ENCODE measurements at regions not wholly inside any gene's neighbourhood (a gene's known extent, or its start where the extent isn't known, plus 50 kb on each side); places are given as distances from the start of the nearest gene placed in this dataset.

DNA sequence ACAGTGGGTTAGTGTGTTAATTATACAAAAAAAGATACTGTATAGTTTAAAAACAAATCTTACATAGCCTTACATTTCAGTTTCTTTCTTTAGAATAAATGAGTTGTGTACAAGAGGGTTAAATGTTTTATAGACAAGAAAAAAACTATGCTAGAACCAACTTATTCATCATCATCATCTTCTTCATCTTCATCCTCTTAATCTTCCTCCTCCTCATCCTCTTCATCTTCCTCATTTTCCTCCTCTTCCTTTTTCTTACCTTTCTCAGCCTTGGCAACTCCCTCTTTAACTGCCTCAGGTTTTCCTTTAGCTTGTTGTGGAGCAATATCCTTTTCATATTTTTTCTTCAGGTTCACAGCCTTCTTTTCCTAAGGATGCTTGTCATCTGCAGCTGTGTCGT, 53.7 kb downstream of the RPS12 start:
- no peak for DNase-seq

DNA sequence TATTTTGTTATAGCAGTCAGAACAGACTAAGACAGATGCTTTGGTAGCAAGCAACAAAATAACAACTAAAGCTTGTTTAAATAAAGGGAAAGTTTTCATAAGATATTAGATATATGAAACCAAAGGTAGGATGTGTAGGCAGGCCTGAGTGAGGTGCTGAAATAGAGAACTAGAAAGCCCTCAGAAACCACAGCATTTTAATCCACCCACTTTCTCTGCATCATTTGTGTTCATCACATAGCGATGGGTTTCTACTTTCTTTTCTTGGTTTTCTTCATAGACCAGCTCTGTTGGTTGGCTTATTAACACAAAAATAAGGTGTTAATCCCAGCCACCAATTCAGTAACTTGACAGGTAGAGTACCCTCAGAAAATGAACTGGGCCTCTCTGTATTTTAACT, 58.6 kb downstream of the RPS12 start:
- no peak for DNase-seq

DNA sequence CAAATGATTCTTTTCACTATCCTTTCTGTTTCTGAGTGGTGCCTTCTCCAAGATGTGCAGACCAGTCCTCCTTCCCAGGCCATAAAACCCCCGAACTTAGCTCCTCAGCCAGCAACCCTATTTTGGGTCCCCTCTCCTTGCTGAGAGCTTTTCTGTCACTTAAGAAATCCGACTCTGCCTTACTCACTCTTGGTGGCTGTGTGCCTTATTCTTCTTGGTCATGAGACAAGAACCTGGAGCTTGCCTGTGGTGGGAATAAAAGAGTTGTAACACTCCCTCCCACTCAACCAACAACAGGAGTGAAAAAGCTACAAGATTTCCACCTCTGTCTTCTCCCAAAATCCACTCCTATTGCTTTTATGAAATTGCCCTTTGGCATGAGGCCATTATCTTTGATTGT, 62.6 kb downstream of the RPS12 start:
- no peak for DNase-seq

DNA sequence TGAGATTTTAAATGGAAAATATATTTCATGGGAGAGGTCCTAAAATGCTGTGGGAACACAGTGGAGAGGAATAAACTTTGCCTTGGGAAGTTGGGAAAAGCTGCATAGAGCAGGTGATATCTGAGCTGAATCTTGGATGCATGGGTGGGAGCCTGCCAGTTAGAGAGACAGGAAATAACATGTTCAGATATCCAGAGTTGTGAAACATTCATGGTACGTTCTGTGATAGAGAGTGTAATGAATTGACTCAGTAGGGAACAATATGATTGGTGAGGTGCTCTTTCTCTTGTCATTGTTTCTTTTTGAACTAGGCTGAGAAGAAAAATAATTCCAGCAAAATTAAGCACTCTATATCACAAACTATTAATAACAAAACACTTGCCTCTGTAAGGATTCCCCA, 72.8 kb downstream of the RPS12 start:
- no peak for DNase-seq

DNA sequence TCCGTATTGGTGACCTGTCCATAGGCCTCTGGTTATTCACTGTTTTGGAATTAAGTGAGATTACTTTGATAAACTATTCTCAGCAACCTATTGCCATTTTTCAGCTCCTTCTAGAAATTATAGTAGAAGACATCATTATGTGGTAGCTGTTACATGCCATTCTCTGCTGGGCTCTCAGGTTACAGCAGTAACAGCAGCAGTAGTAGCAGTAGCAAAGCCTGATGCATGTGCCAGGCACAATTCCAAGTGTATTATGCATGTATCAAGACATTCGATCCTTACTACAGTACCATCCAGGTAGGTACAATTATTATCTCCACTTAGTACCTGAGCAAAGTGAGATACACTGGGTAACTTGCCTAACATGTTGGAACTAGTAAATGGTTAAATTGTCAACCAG, 74.3 kb downstream of the RPS12 start:
- no peak for DNase-seq

DNA sequence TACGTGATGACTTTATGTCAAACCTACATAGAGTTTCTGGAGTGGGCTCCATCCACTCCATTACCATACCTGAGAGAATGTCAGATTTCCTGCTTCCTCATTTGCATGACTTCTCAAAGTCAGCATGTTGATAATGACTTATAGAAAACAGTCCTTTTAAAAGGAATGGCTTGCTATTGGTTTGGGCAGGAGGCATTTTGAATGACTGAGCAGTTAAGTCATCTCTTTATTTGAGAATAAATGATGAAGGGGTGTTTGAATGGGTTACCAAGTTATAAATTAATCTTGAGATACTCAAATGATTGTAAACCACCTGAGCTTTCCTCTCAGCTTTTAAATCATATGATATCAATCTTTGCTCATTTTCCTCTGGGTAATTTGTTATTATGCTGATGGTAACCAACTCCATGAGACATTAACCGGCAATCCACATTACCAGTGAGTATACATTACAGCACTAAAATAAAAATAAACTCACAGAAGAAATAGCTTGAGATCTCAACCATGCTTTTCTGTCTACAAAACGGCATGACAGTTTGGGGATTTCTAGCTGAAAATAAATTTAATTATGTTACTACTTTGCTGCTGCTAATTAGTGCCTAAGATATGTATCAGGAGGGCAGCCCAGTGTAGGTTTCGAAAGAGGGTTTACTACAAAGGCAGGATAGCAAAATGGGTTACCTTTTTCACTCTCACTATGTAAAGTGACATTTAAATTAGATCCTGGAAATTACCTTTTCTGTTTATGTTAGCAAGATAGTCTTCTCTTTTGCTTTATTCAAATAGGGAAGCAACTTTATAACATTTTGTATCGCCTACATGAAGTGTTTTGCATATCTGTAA, 78.8 kb downstream of the RPS12 start:
- no peak for DNase-seq

DNA sequence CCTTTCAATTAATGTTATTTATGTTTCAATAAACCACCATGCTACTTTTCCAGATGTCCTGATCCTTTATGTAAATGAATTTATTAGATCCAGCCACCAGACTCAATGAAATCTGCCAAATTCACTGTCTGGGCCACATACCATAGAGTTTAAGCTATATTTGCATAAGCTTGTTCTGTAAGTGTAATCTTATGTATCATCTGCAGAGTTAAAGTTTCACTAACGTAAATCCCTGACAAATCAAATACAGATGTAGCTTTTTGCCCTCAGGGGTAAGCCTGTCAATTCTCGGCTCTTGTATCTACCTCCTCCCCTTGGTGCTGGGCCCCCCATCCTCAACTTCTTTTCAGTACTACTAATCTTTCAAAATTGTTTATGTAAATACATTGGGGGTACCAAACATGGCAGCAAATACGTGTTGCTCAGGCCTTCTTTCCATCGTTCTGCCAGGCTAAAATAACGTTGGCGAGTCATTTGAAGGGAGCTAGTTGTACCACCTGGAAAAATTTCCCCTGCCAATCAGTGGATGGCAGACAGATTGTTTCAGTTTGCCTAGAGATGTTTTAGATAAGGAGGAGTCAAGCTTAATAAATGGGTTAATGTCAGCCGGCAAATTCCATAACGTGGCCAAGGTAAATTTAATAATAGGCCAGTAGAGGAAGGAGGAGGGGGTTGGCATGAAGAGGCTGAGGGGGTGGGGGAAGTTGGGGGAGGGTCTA, 79.6 kb downstream of the RPS12 start:
- DNase-seq, result no peak

DNA sequence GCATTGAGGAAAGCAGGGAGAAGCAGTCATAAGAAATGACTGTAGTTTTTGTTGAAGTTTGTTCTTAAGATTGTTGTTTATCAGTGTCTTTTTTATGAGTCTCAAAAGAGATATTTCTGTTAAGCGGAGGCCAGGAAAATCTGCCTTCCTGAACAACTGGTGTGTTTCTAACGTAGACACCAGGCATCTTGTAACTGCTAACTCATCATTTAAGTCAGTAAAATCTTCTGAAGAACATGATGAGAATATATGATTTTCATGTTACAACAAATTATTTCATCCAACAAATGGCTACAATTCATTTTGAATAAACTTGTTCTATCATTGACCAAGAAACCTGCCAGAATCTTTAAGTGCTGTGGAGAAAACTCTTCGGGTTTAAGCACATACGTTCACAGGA, 84.0 kb downstream of the RPS12 start:
- no peak for DNase-seq

DNA sequence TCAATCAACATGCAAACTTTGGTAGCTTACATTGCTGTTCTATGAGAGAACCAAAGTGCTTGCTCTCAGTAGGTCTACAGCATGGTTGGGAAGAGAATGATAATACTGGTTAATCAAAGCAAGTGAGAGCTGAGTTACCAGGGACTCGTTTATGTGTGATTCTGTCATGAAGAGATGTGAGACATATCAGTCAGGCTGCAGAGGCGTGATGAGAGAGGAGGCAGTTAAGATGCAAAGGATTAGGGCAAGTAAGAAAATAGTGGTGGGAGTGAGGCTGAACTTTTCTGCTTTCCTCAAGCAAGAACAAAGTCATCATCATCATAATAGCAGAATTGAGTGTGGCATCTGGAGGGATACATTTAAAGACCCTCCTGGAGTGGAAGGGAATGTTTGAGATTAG, 86.5 kb downstream of the RPS12 start:
- DNase-seq, result no peak

DNA sequence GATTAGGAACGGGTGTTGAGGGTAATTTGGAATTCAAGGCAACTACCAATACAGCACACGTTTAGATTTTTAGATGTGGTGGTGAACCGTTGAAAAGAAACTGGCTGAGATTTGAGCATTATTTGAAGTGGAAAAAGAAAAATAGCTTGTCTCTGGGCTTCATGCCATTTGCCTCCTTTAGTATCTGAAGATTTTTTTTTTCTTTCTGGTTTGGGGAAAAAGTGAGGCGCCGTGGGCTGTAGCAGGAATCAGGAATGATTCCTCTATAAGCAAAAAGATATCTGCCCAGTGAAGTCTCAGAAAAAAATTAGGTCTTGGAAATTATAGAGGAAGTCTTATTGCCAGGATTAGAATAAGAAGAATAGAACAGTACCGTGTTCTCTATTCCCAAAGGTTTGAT, 88.5 kb downstream of the RPS12 start:
- DNase-seq, result no peak

DNA sequence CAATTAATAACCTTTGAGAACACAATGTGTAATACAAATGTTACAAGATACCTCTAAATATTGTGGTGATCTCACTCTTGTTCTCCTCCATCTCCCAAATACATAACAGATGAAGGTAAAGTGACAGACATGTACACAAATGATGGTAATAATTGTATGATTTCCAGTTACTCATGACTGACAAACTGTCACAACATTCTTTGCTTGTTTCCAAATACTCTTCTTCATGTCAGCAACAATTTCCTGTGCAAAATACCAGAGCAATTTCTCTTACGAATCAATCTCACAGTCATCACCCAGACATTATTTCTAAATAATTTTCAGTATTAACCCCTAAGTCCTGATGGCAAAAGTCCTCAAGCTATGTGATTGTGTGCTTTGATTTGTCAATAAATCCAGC, 92.9 kb downstream of the RPS12 start:
- no peak for DNase-seq

DNA sequence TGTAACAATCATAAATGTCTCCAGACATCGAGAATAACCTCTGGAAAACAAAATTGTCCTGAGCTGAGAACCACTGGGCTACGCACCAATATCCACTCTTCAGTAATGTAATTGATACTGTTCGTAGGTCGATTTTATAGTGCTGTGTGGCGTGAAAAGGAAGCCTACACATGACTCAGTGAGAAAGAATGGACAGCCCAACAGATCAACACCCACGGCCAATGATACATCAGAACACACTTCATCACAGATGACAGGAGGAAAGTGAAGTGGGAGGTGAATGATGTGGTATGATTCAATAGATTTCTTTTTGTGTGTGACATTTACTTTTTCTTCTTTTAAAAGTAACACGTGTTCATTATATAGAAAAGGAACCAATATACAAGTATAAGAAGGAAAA, 93.5 kb downstream of the RPS12 start:
- no peak for DNase-seq

DNA sequence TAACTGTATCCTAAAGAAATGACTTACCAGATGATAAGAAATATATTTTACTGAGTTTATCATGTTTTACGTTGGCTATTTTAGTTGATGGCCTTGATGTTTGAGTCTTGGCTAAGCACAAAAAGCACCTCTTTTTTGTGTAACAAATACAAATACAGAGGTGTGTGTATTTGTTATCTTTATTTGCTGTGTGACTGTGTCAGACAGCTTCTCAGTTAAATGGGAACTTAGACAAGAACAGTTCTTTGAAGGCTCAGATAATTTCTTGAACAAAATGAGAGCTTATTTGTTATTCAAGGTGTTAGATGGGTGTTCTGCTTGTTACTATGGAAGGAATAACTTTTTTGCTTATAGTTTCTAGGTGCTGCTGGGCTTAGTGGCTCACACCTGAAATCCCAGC, 95.4 kb downstream of the RPS12 start:
- no peak for DNase-seq

DNA sequence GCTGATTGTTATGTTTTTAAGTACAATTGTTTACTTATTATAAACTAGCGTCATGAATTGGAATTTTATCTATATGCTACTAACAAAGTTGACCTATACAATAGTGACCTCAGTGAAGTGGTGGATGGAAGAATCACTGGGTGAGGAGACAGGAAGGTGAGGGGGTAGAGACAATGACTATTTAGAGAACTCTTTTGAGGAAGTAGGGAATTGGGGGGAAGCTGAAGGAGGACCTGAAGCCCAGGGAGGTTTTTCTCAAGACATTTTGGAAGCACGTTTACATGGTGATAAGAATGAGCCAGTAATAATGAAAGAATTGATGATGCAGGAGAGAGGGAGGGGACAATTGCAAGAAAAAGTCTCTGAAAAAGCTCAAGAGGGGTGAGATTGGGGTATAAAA, 96.4 kb downstream of the RPS12 start:
- no peak for DNase-seq

DNA sequence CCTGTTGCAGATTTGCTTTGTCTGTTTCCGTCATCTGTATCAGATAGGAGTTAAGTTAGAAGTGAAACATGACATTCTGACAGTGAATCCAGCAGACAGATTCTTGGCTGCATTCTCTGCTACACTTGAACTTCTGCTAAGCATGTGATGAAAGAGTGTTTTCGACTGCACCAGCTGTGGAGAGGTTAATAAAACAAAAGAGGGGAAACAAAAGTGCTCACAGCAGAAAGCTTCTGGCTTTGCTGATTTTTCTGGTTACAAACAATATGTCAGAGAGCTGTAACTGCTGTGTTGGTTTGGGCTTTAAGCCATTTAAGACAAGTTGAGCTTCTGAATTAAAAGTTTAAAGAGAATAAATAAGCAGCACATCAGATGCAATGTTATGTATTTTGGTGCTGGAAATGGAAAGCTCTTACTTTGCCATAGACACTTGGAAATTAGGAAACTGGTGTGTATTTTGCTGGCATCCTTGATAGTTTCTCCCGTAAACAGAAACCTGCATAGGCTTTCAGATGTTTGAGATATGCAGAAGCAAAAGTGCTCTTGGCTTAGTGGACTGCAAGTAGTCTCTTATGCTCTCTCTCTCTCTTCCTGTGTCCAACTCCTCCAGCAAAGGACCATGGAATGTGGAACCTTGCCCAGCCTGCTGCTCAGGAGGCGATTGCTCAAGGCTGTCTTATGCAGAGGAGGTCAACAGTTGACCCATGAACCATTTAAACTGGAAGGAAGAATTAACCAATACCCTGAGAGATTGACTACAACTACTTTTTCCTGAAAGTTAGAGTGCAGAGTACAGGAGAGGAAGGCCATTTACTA, 104.9 kb downstream of the RPS12 start:
- DNase-seq, result no peak

DNA sequence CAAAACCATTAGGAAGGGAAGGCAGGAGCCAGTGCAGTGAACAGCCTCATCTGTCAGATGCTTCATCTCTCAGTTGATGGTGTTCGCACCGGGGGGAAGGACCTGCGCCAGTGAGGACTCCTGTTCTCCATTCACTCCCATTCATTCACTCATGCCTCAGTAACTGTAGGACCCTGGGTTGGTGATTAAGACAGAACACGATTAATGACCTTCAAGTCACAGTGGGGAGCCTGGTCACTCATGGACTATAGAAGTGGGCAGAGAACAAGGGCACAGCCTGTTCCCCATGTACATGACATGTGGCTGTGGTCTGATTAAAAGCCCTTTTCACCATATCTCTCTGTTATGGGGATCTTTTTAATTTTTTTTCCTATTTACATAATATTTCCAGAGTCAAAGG, 113.3 kb downstream of the RPS12 start:
- DNase-seq, result no peak

DNA sequence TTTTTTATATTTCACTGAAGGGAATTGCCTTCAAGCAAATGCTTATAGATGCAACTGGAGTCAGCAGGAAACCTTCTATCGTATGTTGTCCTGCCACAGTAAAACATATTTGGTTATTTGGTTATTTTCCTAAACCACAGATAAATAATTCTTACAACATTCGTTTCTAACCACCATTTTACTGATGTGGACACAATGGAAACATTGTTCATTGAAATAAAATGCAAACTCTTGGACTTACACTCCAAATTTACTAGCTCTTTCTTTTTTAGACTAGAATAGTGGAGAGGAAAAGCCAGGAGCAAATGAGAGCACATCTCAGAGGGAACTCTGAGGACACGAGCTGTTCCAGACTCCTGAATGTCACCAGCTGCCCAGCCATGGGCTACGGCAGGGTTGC, 114.8 kb downstream of the RPS12 start:
- DNase-seq, result no peak

DNA sequence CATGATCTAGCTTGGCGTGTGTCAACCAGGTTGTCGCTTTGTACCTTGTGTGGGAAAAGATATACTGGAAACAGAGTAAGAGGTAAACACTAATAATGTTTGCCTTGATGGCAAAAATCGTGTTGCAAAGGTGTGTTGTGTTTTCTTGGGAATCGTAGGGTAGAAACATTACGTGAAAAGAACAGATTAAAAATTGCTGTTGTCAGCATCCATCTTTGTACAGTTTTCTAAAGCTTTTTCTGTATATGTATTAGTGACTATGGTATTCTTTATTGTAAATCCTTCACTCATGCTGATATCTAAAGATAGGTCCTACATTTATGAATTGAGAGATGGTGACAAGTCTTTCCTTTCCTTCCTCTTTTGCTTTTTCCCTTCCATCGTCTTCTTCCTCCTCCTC, 116.9 kb downstream of the RPS12 start:
- no peak for DNase-seq

DNA sequence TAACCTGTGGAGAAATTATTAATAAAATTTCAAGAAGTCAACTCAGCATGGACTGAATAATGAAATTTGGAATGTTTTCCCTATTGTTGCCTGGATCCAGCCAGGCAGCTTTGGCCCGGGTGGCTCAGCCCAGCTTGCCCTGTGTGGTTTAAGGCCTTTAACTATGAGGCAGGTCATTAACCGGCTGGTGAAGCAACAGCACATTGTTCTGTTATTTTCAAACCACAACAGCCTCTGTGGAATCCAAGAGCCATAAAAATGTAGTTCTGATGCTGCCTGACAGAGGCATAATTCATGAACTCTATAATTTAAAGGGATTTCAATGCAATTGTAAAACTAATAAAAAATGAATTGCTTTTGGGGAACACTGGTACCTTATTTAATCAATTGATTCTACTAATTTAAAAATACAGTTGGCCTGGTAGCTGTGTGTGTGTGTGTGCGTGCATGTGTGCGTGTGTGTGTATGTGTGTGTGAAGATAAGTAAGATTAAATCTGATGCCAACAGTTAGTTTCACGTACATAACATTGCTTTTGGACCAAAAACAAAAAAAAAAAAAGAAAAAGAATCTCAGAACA, 117.7 kb downstream of the RPS12 start:
- no peak for DNase-seq

DNA sequence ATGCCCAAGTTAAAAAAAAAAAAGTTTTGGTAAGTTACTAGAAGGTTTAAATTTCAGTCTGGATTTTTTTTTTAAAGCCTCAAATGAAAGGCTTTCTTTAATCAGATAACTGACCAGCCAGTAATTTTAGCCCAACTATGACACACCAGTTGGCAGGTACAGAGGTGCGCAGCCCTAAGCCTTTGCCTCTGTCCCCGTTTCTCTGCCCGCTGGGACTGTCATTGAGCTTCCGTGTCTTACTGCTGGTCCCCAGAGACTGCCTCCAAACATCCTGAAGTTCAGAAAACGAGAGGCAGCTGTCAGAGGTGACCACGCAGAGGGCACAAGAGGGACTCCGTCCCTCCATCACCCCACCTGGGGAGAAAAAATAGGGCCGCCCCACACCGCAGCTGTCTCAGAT, 118.2 kb downstream of the RPS12 start:
- DNase-seq, result no peak

DNA sequence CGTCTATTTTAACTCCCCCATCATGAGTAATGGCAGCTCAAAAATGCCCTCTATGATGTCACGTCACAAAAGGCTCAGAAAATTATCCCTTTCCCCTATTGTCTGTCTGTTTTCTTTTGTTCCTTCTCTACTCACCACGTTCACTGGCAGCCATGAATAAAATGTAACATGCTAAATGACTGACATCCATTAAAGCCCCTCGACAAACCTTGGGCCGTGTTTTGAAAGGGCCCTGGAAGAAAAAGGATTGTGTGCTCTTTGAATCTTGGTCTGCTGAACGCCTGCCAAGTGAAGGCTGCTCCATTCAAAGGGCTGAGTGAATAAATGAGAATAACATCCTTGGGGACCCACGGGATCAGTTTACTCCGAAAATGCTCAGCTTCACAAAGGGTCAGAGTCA, 118.7 kb downstream of the RPS12 start:
- no peak for DNase-seq

DNA sequence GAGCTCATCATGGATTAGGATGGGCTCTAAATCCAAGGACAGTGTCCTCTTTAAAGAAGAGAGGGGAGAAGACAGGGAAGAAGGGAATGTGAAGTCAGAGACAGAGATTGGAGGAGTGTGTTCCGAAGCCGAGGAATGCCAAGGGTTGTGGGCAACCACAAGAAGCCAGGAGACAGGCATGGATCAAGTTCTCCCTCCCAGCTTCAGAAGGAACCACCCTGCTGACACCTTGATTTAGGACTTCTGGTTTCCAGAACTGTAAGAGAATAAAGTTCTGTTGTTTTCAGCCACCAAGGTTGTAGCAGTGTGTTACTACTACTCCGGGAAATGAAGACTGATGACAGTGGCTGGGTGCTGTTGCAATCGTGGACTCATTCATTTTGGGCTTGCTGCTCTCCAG, 120.1 kb downstream of the RPS12 start:
- DNase-seq, result no peak

DNA sequence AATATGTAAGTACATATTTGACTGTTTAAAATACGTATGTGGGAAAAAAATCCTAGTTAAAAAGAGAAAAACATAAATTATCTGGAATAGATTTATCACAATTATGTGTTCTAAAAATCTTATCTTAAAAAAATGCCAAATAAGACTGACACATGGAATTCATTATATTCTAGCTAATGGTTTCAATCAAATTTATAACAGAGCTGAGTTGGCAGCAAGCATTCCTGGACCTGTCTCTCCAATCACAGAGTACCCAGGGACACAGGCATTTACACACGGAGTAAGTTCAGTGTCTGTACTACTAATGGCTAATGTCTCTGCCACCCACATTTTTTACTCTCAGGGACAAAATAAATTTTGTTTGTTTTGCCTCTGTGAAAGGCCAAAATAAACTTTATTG, 122.3 kb downstream of the RPS12 start:
- no peak for DNase-seq

All from NCI-H2107 (cell line).